ENCODE measurements at regions not wholly inside any gene's neighbourhood (a gene's known extent, or its start where the extent isn't known, plus 50 kb on each side); places are given as distances from the start of the nearest gene placed in this dataset.

DNA sequence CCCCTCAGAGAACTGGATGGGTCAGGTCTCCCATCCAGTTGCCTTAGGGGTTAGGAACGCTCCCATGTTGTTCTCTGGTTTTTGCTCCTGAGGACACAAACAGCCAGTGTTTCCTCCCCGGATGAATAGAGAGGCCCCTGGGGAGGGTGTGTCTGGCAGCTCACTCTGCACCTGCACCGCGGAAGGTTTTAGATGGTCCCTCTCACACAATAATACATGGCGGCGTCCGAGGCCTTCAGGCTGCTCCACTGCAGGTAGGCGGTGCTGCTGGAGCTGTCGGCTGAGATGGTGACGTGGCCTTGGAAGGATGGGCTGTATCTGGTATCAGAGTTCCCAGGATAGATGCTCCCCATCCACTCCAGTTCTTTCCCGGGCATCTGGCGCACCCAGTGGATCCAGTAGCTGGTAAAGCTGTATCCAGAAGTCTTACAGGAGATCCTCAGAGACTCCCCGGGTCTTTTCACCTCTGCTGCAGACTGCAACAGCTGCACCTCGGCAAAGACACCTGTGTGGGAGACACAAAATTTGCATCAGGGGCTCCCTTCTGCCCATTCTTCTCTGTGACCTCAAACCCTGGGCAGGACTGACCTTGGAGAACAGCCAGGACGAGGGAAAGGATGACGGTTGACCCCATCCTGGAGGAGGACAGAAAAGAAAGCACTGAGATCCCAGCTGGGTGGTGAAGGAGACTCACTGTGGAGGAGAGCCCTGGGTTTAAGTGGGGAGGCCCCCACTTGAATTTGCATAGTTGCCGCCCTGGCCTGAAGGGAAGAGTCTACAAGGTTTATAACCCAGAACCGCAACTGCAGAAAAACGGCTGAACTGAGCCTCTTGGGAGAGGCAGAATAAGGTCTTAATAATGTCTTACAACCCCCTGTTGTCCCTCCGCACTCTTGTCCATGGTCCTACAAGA, 1324.8 kb downstream of the TMEM121 start:
- no peak for FAIRE-seq

GRCh38 chr14:106872611-106873446, 1346.4 kb downstream of the TMEM121 start:
- no peak for FAIRE-seq

DNA sequence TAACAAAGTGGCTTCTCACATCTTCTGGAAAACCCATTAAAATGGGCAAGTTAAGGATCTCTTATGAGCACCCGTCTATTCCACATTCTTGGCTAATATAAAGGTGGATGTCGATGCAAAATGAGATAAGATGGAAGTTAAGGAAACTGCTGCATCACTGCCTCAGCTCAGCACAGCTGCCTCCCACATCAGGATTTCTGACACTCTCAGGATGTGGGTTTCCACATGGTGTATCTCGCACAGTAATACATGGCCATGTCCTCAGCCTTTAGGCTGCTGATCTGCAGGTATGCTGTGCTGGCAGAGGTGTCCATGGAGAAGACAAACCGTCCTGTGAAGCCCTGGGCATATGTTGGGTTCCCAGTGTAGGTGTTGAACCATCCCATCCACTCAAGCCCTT, 1348.0 kb downstream of the TMEM121 start:
- FAIRE-seq, result no peak

- FAIRE-seq, result no peak
Observed at GRCh38 chr14:106875503-106875902, 1349.1 kb downstream of the TMEM121 start.

DNA sequence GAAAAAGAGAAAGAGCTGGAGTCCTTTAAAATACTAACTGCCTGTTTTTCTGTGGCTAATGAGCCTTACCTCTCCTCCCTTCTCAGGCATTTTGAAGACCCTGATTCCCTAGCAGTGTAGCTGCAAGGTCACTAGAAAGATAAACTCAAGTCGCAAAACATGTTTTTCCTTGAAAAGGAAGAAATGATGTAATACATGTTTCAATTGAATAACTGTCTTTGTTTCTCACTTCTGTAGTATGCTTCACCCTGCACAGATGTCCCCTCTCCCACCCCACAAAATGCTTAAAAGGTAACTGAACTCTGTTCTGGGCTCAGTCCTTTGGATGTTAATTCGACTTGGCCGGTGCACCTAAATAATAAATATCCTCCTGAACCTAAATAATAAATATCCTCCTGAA, 1350.3 kb downstream of the TMEM121 start:
- FAIRE-seq, result no peak

GRCh38 chr14:106877517-106877916, 1351.1 kb downstream of the TMEM121 start:
- no peak for FAIRE-seq

- no peak for FAIRE-seq
Observed at GRCh38 chr14:106879241-106879640, 1352.9 kb downstream of the TMEM121 start.

GRCh38 chr14:106883218-106883692, 1356.9 kb downstream of the TMEM121 start:
- no peak for FAIRE-seq

All from A204.1 (cell line).